OCI-LY7 (cell line): ENCODE measurements at regions not wholly inside any gene's neighbourhood (a gene's known extent, or its start where the extent isn't known, plus 50 kb on each side); places are given as distances from the start of the nearest gene placed in this dataset.

Experiments used
- BruUV-seq: library from RNA; stranded (reverse); fragments of 400-500 nt; replicated peaks from 2 replicates; lab custom pipeline; 2021; lab: Mats Ljungman, UMichigan
- CTCF ChIA-PET: fragments of 300-600 bp; sonication (Branson Sonifier 250); formaldehyde crosslinking; loops from one replicate; lab custom pipeline; 2022; ENCODE audit warnings: antibody characterized with exemption; ENCODE audit not compliant: unreplicated experiment; lab: Charles Lee
- POLR2A ChIA-PET: fragments of 300-600 bp; sonication (Branson Sonifier 250); formaldehyde crosslinking; loops from one replicate; lab custom pipeline; 2022; ENCODE audit warnings: antibody characterized with exemption; lab: Charles Lee
- DNase-seq: peaks from one replicate; pipeline ENCODE4 v3.0.0-alpha.2; 2015; ENCODE audit warnings: low spot score
- H2AFZ ChIP-seq: fragments of 200-600 bp; sonication (generic), shearing (Covaris generic); 2 replicates; pipeline ENCODE4 v1.6.1; 2014; ENCODE audit warnings: mild to moderate bottlenecking, antibody characterized with exemption, low read length, moderate library complexity
- H3K27ac ChIP-seq: fragments of 200-600 bp; sonication (generic); 2 replicates; pipeline ENCODE4 v1.5.1; 2014; ENCODE audit warnings: mixed run types, low read depth, mild to moderate bottlenecking, moderate library complexity, low read length, inconsistent platforms; ENCODE audit not compliant: poor library complexity, severe bottlenecking
- H3K36me3 ChIP-seq: fragments of 200-600 bp; sonication (generic); 2 replicates; pipeline ENCODE4 v1.6.1; 2014; ENCODE audit warnings: mild to moderate bottlenecking, antibody characterized with exemption, low read length, moderate library complexity, mixed read lengths; ENCODE audit not compliant: insufficient read depth
- H3K4me1 ChIP-seq: fragments of 200-600 bp; sonication (generic); 2 replicates; pipeline ENCODE4 v1.5.1; 2014; ENCODE audit warnings: mild to moderate bottlenecking, low read length; ENCODE audit not compliant: insufficient read depth, poor library complexity, severe bottlenecking
- H3K4me2 ChIP-seq: fragments of 200-600 bp; sonication (generic); 2 replicates; pipeline ENCODE4 v1.6.1; 2014; ENCODE audit warnings: mild to moderate bottlenecking, low read length
- H3K4me3 ChIP-seq: fragments of 200-600 bp; sonication (generic); 2 replicates; pipeline ENCODE4 v1.5.1; 2014; ENCODE audit warnings: mild to moderate bottlenecking, low read depth, low read length; ENCODE audit not compliant: poor library complexity, severe bottlenecking
- H3K79me2 ChIP-seq: fragments of 200-600 bp; sonication (generic); 2 replicates; pipeline ENCODE4 v1.6.1; 2016; ENCODE audit warnings: low read depth, mild to moderate bottlenecking, low read length, moderate library complexity, mixed read lengths; ENCODE audit not compliant: insufficient read depth
- H3K9me2 ChIP-seq: fragments of 200-600 bp; sonication (generic); 2 replicates; pipeline ENCODE4 v1.6.1; 2016; ENCODE audit warnings: mild to moderate bottlenecking, low read length, mixed read lengths; ENCODE audit not compliant: insufficient read depth
- H3K9me3 ChIP-seq: fragments of 200-600 bp; sonication (generic); 2 replicates; pipeline ENCODE4 v1.6.1; 2014; ENCODE audit warnings: mild to moderate bottlenecking, mixed run types, low read length, mixed read lengths
- H4K20me1 ChIP-seq: fragments of 200-600 bp; sonication (generic); 2 replicates; pipeline ENCODE4 v1.6.1; 2014; ENCODE audit warnings: mild to moderate bottlenecking, antibody characterized with exemption, low read length, moderate library complexity, mixed read lengths; ENCODE audit not compliant: insufficient read depth
- EZH2phosphoT487 ChIP-seq: fragments of 200-600 bp; sonication (generic); IDR thresholded peaks from 2 replicates; pipeline ENCODE4 v1.6.1; 2018; ENCODE audit warnings: low read depth, borderline replicate concordance, mild to moderate bottlenecking, mixed run types, antibody characterized with exemption, low read length, moderate library complexity, mixed read lengths
- intact Hi-C: fragments of 100-400 bp; cut with micrococcal nuclease; formaldehyde crosslinking; loops from one replicate; pipeline ENCODE4 v1.10.0; 2022; ENCODE audit not compliant: unreplicated experiment
- TF ChIP-seq, protein P1 (sequence below): fragments of 200-600 bp; sonication (generic); conservative IDR thresholded peaks from 2 replicates; pipeline ENCODE4 v1.5.1; 2014; ENCODE audit warnings: mild to moderate bottlenecking, antibody characterized with exemption, low read length, moderate library complexity, mixed read lengths

GRCh38 chr3:31187380-31187779 lies 292.9 kb upstream of the GADL1 start:
- no peak overlapping the region; the same call in 1 of the 2 replicates for H2AFZ ChIP-seq
- no peaks in the 10 kb centered on the region for H3K36me3 ChIP-seq
- H3K9me3 ChIP-seq: no peaks in the 10 kb centered on the region
- ChIA-PET CTCF (no interaction called here), POLR2A (interaction anchor here (0.6 kb wide), 1 partner anchor 91 kb away, joined by 3 read pairs; no protein-coding TSS in a partner anchor)
- no peaks in the 10 kb centered on the region for H3K4me1 ChIP-seq
- H3K79me2 ChIP-seq: no peaks in the 10 kb centered on the region
- DNase-seq: no peak
- BruUV-seq: no TSS peak
- H3K27ac ChIP-seq: no peak overlapping the region
- H4K20me1 ChIP-seq: no peaks in the 10 kb centered on the region
- no peaks in the 10 kb centered on the region for H3K9me2 ChIP-seq
- H3K4me2 ChIP-seq: no peak overlapping the region
- TF ChIP-seq, protein P1, sequence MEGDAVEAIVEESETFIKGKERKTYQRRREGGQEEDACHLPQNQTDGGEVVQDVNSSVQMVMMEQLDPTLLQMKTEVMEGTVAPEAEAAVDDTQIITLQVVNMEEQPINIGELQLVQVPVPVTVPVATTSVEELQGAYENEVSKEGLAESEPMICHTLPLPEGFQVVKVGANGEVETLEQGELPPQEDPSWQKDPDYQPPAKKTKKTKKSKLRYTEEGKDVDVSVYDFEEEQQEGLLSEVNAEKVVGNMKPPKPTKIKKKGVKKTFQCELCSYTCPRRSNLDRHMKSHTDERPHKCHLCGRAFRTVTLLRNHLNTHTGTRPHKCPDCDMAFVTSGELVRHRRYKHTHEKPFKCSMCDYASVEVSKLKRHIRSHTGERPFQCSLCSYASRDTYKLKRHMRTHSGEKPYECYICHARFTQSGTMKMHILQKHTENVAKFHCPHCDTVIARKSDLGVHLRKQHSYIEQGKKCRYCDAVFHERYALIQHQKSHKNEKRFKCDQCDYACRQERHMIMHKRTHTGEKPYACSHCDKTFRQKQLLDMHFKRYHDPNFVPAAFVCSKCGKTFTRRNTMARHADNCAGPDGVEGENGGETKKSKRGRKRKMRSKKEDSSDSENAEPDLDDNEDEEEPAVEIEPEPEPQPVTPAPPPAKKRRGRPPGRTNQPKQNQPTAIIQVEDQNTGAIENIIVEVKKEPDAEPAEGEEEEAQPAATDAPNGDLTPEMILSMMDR: no peak
- TF ChIP-seq EZH2phosphoT487: no peak
- H3K4me3 ChIP-seq: no peak overlapping the region
- intact Hi-C loops: no loop called here

DNA sequence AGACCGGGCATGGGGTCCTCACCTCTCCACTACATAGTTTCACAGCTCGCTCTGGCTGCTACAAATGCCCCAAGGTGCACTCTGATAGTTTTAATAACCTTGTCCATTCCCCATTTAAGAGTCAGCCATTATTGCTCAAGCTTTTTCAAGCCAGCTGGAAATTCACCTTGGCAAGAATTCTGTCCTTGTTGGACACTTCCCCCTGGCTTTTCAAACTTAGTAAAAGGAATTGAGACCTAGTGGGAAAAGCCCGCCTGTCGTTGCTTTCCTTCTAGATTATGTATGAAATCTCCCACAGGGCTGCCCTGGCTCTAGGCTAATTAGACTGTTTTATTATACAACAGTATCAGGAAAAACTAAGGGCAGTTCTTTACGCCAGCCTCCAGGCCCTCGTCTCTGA lies 293.7 kb upstream of the GADL1 start:
- Histone ChIP-seq H3K4me2 (no peak overlapping the region), H3K36me3 (no peaks in the 10 kb centered on the region), H3K4me1 (no peaks in the 10 kb centered on the region), H2AFZ (no peak overlapping the region), H3K9me2 (no peaks in the 10 kb centered on the region), H3K79me2 (no peaks in the 10 kb centered on the region), H3K4me3 (no peak overlapping the region), H3K27ac (no peak overlapping the region), H4K20me1 (no peaks in the 10 kb centered on the region), H3K9me3 (no peaks in the 10 kb centered on the region)
- ChIA-PET POLR2A (interaction anchor here (0.7 kb wide), 1 partner anchor 29 kb away, joined by 4 read pairs; no protein-coding TSS in a partner anchor), CTCF (no interaction called here)
- TF ChIP-seq EZH2phosphoT487: no peak
- TF ChIP-seq, protein P1: no peak
- intact Hi-C loops: no loop called here
- BruUV-seq: no TSS peak
- DNase-seq: no peak

- H3K79me2 ChIP-seq: no peaks in the 10 kb centered on the region
- no peaks in the 10 kb centered on the region for H3K9me2 ChIP-seq
- intact Hi-C loops: no loop called here
- H3K9me3 ChIP-seq: no peaks in the 10 kb centered on the region
- H3K4me3 ChIP-seq: no peak overlapping the region
- no peaks in the 10 kb centered on the region for H3K36me3 ChIP-seq
- H3K4me1 ChIP-seq: no peaks in the 10 kb centered on the region
- no peak for DNase-seq
- TF ChIP-seq, protein P1: no peak
- no peak for TF ChIP-seq EZH2phosphoT487
- H2AFZ ChIP-seq: no peak overlapping the region
- no peak overlapping the region for H3K4me2 ChIP-seq
- BruUV-seq: no TSS peak
- ChIA-PET CTCF (no interaction called here), POLR2A (interaction anchor here (1.0 to 1.6 kb wide), 2 partner anchors 18 to 28 kb away, joined by 3 read pairs; no protein-coding TSS in a partner anchor)
- no peaks in the 10 kb centered on the region for H4K20me1 ChIP-seq
- no peak overlapping the region for H3K27ac ChIP-seq
These were observed 294.9 kb upstream of the GADL1 start for GRCh38 chr3:31189330-31189729.
